ENCODE measurements at regions not wholly inside any gene's neighbourhood (a gene's known extent, or its start where the extent isn't known, plus 50 kb on each side); places are given as distances from the start of the nearest gene placed in this dataset.
"Not testable (repeated sequence)": the region's sequence is repeated elsewhere in the genome, so short reads cannot be mapped to it uniquely, and the experiment has no call there.

- ChIA-PET POLR2A (ENCODE audit: low non-redundant PET) (no interaction called here), CTCF (no interaction called here)
- H3K27ac ChIP-seq: no peak overlapping the region
- no peak for TF ChIP-seq CTCF (conservative IDR thresholded peaks at IDR 0.05; ENCODE audit: low read depth)
- no peak for DNase-seq (ENCODE audit: low spot score)
Observed at GRCh38 chrX:27251369-27251768, 211.8 kb downstream of the PPP4R3C start.

- DNase-seq (ENCODE audit: low spot score): no peak
- CTCF ChIA-PET: no interaction called here
- no peak for TF ChIP-seq CTCF (conservative IDR thresholded peaks at IDR 0.05; ENCODE audit: low read depth)
- POLR2A ChIA-PET (ENCODE audit: low non-redundant PET): no interaction called here
- no peak overlapping the region for H3K27ac ChIP-seq
Observed at GRCh38 chrX:27242581-27242980, 220.6 kb downstream of the PPP4R3C start.

- DNase-seq (ENCODE audit: low spot score): no peak
- no peak for TF ChIP-seq CTCF (conservative IDR thresholded peaks at IDR 0.05; ENCODE audit: low read depth)
- no peak overlapping the region for H3K27ac ChIP-seq
- ChIA-PET CTCF (no interaction called here), POLR2A (ENCODE audit: low non-redundant PET) (no interaction called here)
Observed at GRCh38 chrX:27241981-27242380, 221.2 kb downstream of the PPP4R3C start.

- CTCF ChIA-PET; H3K27ac ChIP-seq; POLR2A ChIA-PET (ENCODE audit: low non-redundant PET): not testable (repeated sequence)
Observed at GRCh38 chrX:27240042-27240441, 223.1 kb downstream of the PPP4R3C start.

GRCh38 chrX:27236681-27237080 lies 226.5 kb downstream of the PPP4R3C start:
- ChIA-PET POLR2A (ENCODE audit: low non-redundant PET) (no interaction called here), CTCF (no interaction called here)
- TF ChIP-seq CTCF (conservative IDR thresholded peaks at IDR 0.05; ENCODE audit: low read depth): no peak
- no peak for DNase-seq (ENCODE audit: low spot score)
- no peak overlapping the region for H3K27ac ChIP-seq

More at GRCh38 chrX:27240042-27240441, 223.1 kb downstream of the PPP4R3C start:
- not testable (repeated sequence) for DNase-seq (ENCODE audit: low spot score)

GRCh38 chrX:27229721-27230120 lies 233.4 kb downstream of the PPP4R3C start:
- TF ChIP-seq CTCF (conservative IDR thresholded peaks at IDR 0.05; ENCODE audit: low read depth): no peak
- DNase-seq (ENCODE audit: low spot score): no peak
- H3K27ac ChIP-seq: no peak overlapping the region
- POLR2A ChIA-PET (ENCODE audit: low non-redundant PET): no interaction called here
- CTCF ChIA-PET: no interaction called here

- DNase-seq (ENCODE audit: low spot score): no peak
- CTCF ChIA-PET: no interaction called here
- no peak for TF ChIP-seq CTCF (conservative IDR thresholded peaks at IDR 0.05; ENCODE audit: low read depth)
- H3K27ac ChIP-seq: no peak overlapping the region
- POLR2A ChIA-PET (ENCODE audit: low non-redundant PET): no interaction called here
Observed at GRCh38 chrX:27222661-27223060, 240.5 kb downstream of the PPP4R3C start.

Data from RWPE1 (cell line).